K562 (cell line): ENCODE measurements at regions not wholly inside any gene's neighbourhood (a gene's known extent, or its start where the extent isn't known, plus 50 kb on each side); places are given as distances from the start of the nearest gene placed in this dataset.

Source experiments
- KLF16 ChIP-seq: IDR thresholded peaks from 2 replicates; pipeline ENCODE4 v1.6.1; 2016; ENCODE audit warnings: antibody characterized with exemption
- MAX ChIP-seq: sonication (generic); formaldehyde crosslinking; IDR thresholded peaks from 2 replicates; pipeline ENCODE4 v1.9.0; 2022; ENCODE audit warnings: mild to moderate bottlenecking, missing genetic modification reagents
- USF2 ChIP-seq: sonication (generic); formaldehyde crosslinking; IDR thresholded peaks from 2 replicates; pipeline ENCODE4 v1.5.0; 2020; ENCODE audit warnings: missing genetic modification reagents
- ZBTB7A ChIP-seq: IDR thresholded peaks from 2 replicates; pipeline ENCODE4 v1.6.1; 2011; ENCODE audit warnings: low read depth, mild to moderate bottlenecking, low read length, moderate library complexity, borderline replicate concordance; ENCODE audit not compliant: control insufficient read depth

- no peak for TF ChIP-seq MAX (CRISPR knock-in tag)
- TF ChIP-seq USF2 (CRISPR knock-in tag), result no peak
- no peak for TF ChIP-seq ZBTB7A
- no peak for TF ChIP-seq KLF16
Observed at GRCh38 chr5:4703931-4704458, 436.1 kb upstream of the ADAMTS16 start.
